DMS 273 treated with DMSO at 0.1 percent for 48 hours (cell line): ENCODE measurements at regions not wholly inside any gene's neighbourhood (a gene's known extent, or its start where the extent isn't known, plus 50 kb on each side); places are given as distances from the start of the nearest gene placed in this dataset.

ENCODE experiments used
- DNase-seq: peaks from one replicate; lab custom pipeline; 2025; lab: John Stamatoyannopoulos, UW

GRCh38 chr3:59339818-59340217 is 290.0 kb upstream of the CFAP20DC start:
- DNase-seq: no peak

- no peak for DNase-seq
Observed at GRCh38 chr3:59338934-59339333, 289.1 kb upstream of the CFAP20DC start.

GRCh38 chr3:59335338-59335737 is 285.5 kb upstream of the CFAP20DC start:
- no peak for DNase-seq

GRCh38 chr3:59334585-59334984 is 284.8 kb upstream of the CFAP20DC start:
- no peak for DNase-seq

- no peak for DNase-seq
Observed at GRCh38 chr3:59327376-59327808, 277.6 kb upstream of the CFAP20DC start.

GRCh38 chr3:59326246-59327024 is 276.6 kb upstream of the CFAP20DC start:
- DNase-seq: no peak

- DNase-seq: no peak
Observed at GRCh38 chr3:59321881-59322540, 272.2 kb upstream of the CFAP20DC start.

GRCh38 chr3:59320080-59320479 is 270.3 kb upstream of the CFAP20DC start:
- no peak for DNase-seq

GRCh38 chr3:59319442-59319841 is 269.6 kb upstream of the CFAP20DC start:
- DNase-seq: no peak

GRCh38 chr3:59318881-59319280 is 269.1 kb upstream of the CFAP20DC start:
- no peak for DNase-seq

GRCh38 chr3:59317386-59317785 is 267.6 kb upstream of the CFAP20DC start:
- DNase-seq: no peak

GRCh38 chr3:59316688-59317275 is 267.0 kb upstream of the CFAP20DC start:
- no peak for DNase-seq

GRCh38 chr3:59313365-59313764 is 263.5 kb upstream of the CFAP20DC start:
- no peak for DNase-seq

- DNase-seq: no peak
Observed at GRCh38 chr3:59311231-59311630, 261.4 kb upstream of the CFAP20DC start.

- DNase-seq: no peak
Observed at GRCh38 chr3:59310736-59311135, 260.9 kb upstream of the CFAP20DC start.

GRCh38 chr3:59308684-59309083 is 258.9 kb upstream of the CFAP20DC start:
- DNase-seq: no peak

- no peak for DNase-seq
Observed at GRCh38 chr3:59308001-59308400, 258.2 kb upstream of the CFAP20DC start.

- no peak for DNase-seq
Observed at GRCh38 chr3:59306436-59306835, 256.6 kb upstream of the CFAP20DC start.

GRCh38 chr3:59304296-59304695 is 254.5 kb upstream of the CFAP20DC start:
- no peak for DNase-seq

- no peak for DNase-seq
Observed at GRCh38 chr3:59303452-59303851, 253.6 kb upstream of the CFAP20DC start.

GRCh38 chr3:59302442-59302841 is 252.6 kb upstream of the CFAP20DC start:
- DNase-seq: no peak

- no peak for DNase-seq
Observed at GRCh38 chr3:59300733-59301132, 250.9 kb upstream of the CFAP20DC start.

GRCh38 chr3:59299561-59299960 is 249.7 kb upstream of the CFAP20DC start:
- no peak for DNase-seq
